Femur (tissue), 1 donor: ENCODE measurements at regions not wholly inside any gene's neighbourhood (a gene's known extent, or its start where the extent isn't known, plus 50 kb on each side); places are given as distances from the start of the nearest gene placed in this dataset.

Experiments
- DNase-seq: peaks from one replicate; pipeline ENCODE4 v3.0.0-alpha.2; 2017

GRCh38 chr18:42649331-42650035, 466.0 kb downstream of the RIT2 start:
- DNase-seq: no peak

- no peak for DNase-seq
These were observed 460.9 kb downstream of the RIT2 start for GRCh38 chr18:42654556-42654955.

- DNase-seq: no peak
These were observed 457.9 kb downstream of the RIT2 start for GRCh38 chr18:42657551-42657950.

- DNase-seq: no peak
These were observed 457.3 kb downstream of the RIT2 start for GRCh38 chr18:42658171-42658570.

- DNase-seq: no peak
These were observed 456.3 kb downstream of the RIT2 start for GRCh38 chr18:42659187-42659586.

- DNase-seq: no peak
These were observed 444.6 kb downstream of the RIT2 start for GRCh38 chr18:42670860-42671259.

- DNase-seq: no peak
These were observed 439.7 kb downstream of the RIT2 start for GRCh38 chr18:42675810-42676209.

GRCh38 chr18:42683094-42683493, 432.4 kb downstream of the RIT2 start:
- no peak for DNase-seq

GRCh38 chr18:42689310-42689709, 426.2 kb downstream of the RIT2 start:
- DNase-seq: no peak
